ENCODE measurements at regions not wholly inside any gene's neighbourhood (a gene's known extent, or its start where the extent isn't known, plus 50 kb on each side); places are given as distances from the start of the nearest gene placed in this dataset.

GRCh38 chr15:29456964-29457363 is 187.3 kb upstream of the NSMCE3 start:
- TF ChIP-seq CTCF (IDR thresholded peaks at IDR 0.05) (no peak), EP300 (IDR thresholded peaks at IDR 0.05) (no peak), POLR2AphosphoS5 (IDR thresholded peaks at IDR 0.05) (no peak), POLR2A (IDR thresholded peaks at IDR 0.05) (no peak)
- H3K4me3 ChIP-seq: no peak overlapping the region
- H3K4me1 ChIP-seq: no peaks in the 10 kb centered on the region
- no peaks in the 10 kb centered on the region for H3K27me3 ChIP-seq
- intact Hi-C loops (cut with DNase I): no loop called here
- H3K9me3 ChIP-seq: no peaks in the 10 kb centered on the region
- DNase-seq: no peak
- no peak overlapping the region for H3K27ac ChIP-seq
- 84 to 88% methylated on average over 8 of the region's 8 CpGs for WGBS, 2 donors
- H3K36me3 ChIP-seq: no peaks in the 10 kb centered on the region

GRCh38 chr15:29456255-29456654 is 186.6 kb upstream of the NSMCE3 start:
- no peaks in the 10 kb centered on the region for H3K36me3 ChIP-seq
- H3K27me3 ChIP-seq: no peaks in the 10 kb centered on the region
- H3K27ac ChIP-seq: no peak overlapping the region
- H3K4me3 ChIP-seq: no peak overlapping the region
- intact Hi-C loops (cut with DNase I): no loop called here
- no peak for DNase-seq
- no peaks in the 10 kb centered on the region for H3K9me3 ChIP-seq
- no peaks in the 10 kb centered on the region for H3K4me1 ChIP-seq
- TF ChIP-seq POLR2AphosphoS5 (IDR thresholded peaks at IDR 0.05) (no peak), EP300 (IDR thresholded peaks at IDR 0.05) (no peak), POLR2A (IDR thresholded peaks at IDR 0.05) (no peak), CTCF (IDR thresholded peaks at IDR 0.05) (no peak)
- 90 to 93% methylated on average over 4 of the region's 4 CpGs for WGBS, 2 donors

GRCh38 chr15:29455530-29455929 is 185.9 kb upstream of the NSMCE3 start:
- WGBS, 2 donors: 90 to 96% methylated on average over 4 of the region's 4 CpGs
- no peak overlapping the region for H3K4me3 ChIP-seq
- H3K4me1 ChIP-seq: no peaks in the 10 kb centered on the region
- no peak for DNase-seq
- no peak for TF ChIP-seq POLR2AphosphoS5 (IDR thresholded peaks at IDR 0.05)
- no peak for TF ChIP-seq EP300 (IDR thresholded peaks at IDR 0.05)
- TF ChIP-seq POLR2A (IDR thresholded peaks at IDR 0.05): no peak
- intact Hi-C loops (cut with DNase I): no loop called here
- no peaks in the 10 kb centered on the region for H3K9me3 ChIP-seq
- no peak overlapping the region for H3K27ac ChIP-seq
- H3K36me3 ChIP-seq: no peaks in the 10 kb centered on the region
- no peaks in the 10 kb centered on the region for H3K27me3 ChIP-seq

- Histone ChIP-seq H3K27me3 (no peaks in the 10 kb centered on the region), H3K9me3 (no peaks in the 10 kb centered on the region), H3K27ac (no peak overlapping the region), H3K36me3 (no peaks in the 10 kb centered on the region), H3K4me1 (no peaks in the 10 kb centered on the region), H3K4me3 (no peak overlapping the region)
- intact Hi-C loops (cut with DNase I): no loop called here
- TF ChIP-seq POLR2A (IDR thresholded peaks at IDR 0.05): no peak
- no peak for TF ChIP-seq EP300 (IDR thresholded peaks at IDR 0.05)
- no peak for TF ChIP-seq CTCF (IDR thresholded peaks at IDR 0.05)
- TF ChIP-seq POLR2AphosphoS5 (IDR thresholded peaks at IDR 0.05): no peak
- DNase-seq: no peak
- 87 to 93% methylated on average over 3 of the region's 3 CpGs for WGBS, 2 donors
Observed at GRCh38 chr15:29455055-29455454, 185.4 kb upstream of the NSMCE3 start.

- TF ChIP-seq CTCF (IDR thresholded peaks at IDR 0.05): no peak
- TF ChIP-seq POLR2A (IDR thresholded peaks at IDR 0.05): no peak
- TF ChIP-seq EP300 (IDR thresholded peaks at IDR 0.05): no peak
- no peak for DNase-seq
- WGBS, 2 donors: 89 to 90% methylated on average over 5 of the region's 5 CpGs
- H3K4me1 ChIP-seq: no peaks in the 10 kb centered on the region
- H3K36me3 ChIP-seq: no peaks in the 10 kb centered on the region
- no peak overlapping the region for H3K27ac ChIP-seq
- no peaks in the 10 kb centered on the region for H3K27me3 ChIP-seq
- intact Hi-C loops (cut with DNase I): no loop called here
- no peak overlapping the region for H3K4me3 ChIP-seq
- H3K9me3 ChIP-seq: no peaks in the 10 kb centered on the region
Observed at GRCh38 chr15:29454506-29454905, 184.9 kb upstream of the NSMCE3 start.

Measured in sigmoid colon (tissue), 6 donors.